Glomerular visceral epithelial cell (primary cell): ENCODE measurements at regions not wholly inside any gene's neighbourhood (a gene's known extent, or its start where the extent isn't known, plus 50 kb on each side); places are given as distances from the start of the nearest gene placed in this dataset.
"Not testable (repeated sequence)": the region's sequence is repeated elsewhere in the genome, so short reads cannot be mapped to it uniquely, and the experiment has no call there.

ENCODE experiments used
- DNase-seq: peaks from one replicate; pipeline ENCODE4 v3.0.0-alpha.2; 2016; ENCODE audit errors: extremely low spot score

- not testable (repeated sequence) for DNase-seq
These were observed 676.6 kb upstream of the AMELY start for GRCh38 chrY:7588176-7588575.

GRCh38 chrY:7562541-7562940 is 651.0 kb upstream of the AMELY start:
- DNase-seq = peak; percentile 7

GRCh38 chrY:7557675-7558074 is 646.1 kb upstream of the AMELY start:
- DNase-seq = peak; percentile 1

- DNase-seq = no peak
These were observed 643.5 kb upstream of the AMELY start for GRCh38 chrY:7555006-7555405.

GRCh38 chrY:7545060-7545459 is 633.5 kb upstream of the AMELY start:
- no peak for DNase-seq

- peak; percentile 16 for DNase-seq
These were observed 632.7 kb upstream of the AMELY start for GRCh38 chrY:7544172-7544770.

- DNase-seq = no peak
These were observed 632.0 kb upstream of the AMELY start for GRCh38 chrY:7543506-7543905.

GRCh38 chrY:7542256-7542858 is 630.8 kb upstream of the AMELY start:
- DNase-seq = no peak

GRCh38 chrY:7529396-7529795 is 617.8 kb upstream of the AMELY start:
- DNase-seq = no peak

GRCh38 chrY:7527568-7527967 is 616.0 kb upstream of the AMELY start:
- DNase-seq = not testable (repeated sequence)

- DNase-seq = no peak
These were observed 606.8 kb upstream of the AMELY start for GRCh38 chrY:7518387-7518786.

- no peak for DNase-seq
These were observed 604.7 kb upstream of the AMELY start for GRCh38 chrY:7516268-7516667.

GRCh38 chrY:7515812-7516211 is 604.3 kb upstream of the AMELY start:
- DNase-seq = no peak

- peak; percentile 52 for DNase-seq
These were observed 591.3 kb upstream of the AMELY start for GRCh38 chrY:7502896-7503295.

- DNase-seq = peak; percentile 83
These were observed 589.7 kb upstream of the AMELY start for GRCh38 chrY:7501236-7501635.

- DNase-seq = no peak
These were observed 584.4 kb upstream of the AMELY start for GRCh38 chrY:7496001-7496400.

- DNase-seq = not testable (repeated sequence)
These were observed 573.1 kb upstream of the AMELY start for GRCh38 chrY:7484455-7485285.

- no peak for DNase-seq
These were observed 560.4 kb upstream of the AMELY start for GRCh38 chrY:7471976-7472375.

- no peak for DNase-seq
These were observed 558.5 kb upstream of the AMELY start for GRCh38 chrY:7470037-7470436.

- DNase-seq = peak; percentile 74
These were observed 557.6 kb upstream of the AMELY start for GRCh38 chrY:7468951-7469745.

- DNase-seq = peak; percentile 70
These were observed 556.4 kb upstream of the AMELY start for GRCh38 chrY:7467796-7468520.
